NOMO-1 (cell line): ENCODE measurements at regions not wholly inside any gene's neighbourhood (a gene's known extent, or its start where the extent isn't known, plus 50 kb on each side); places are given as distances from the start of the nearest gene placed in this dataset.
"Not testable (repeated sequence)": the region's sequence is repeated elsewhere in the genome, so short reads cannot be mapped to it uniquely, and the experiment has no call there.

ENCODE experiments used
- DNase-seq, 2 experiments: peaks; one replicate each; lab custom pipeline; 2025; ENCODE audit not compliant: unreplicated experiment in 2 of 2; lab: John Stamatoyannopoulos, UW

GRCh38 chr9:6105738-6106137 lies 90.3 kb upstream of the RANBP6 start:
- no peak for DNase-seq

- DNase-seq = not testable (repeated sequence)
Observed at GRCh38 chr9:6104406-6104805, 89.0 kb upstream of the RANBP6 start.

GRCh38 chr9:6103911-6104310 lies 88.5 kb upstream of the RANBP6 start:
- DNase-seq = not testable (repeated sequence)

GRCh38 chr9:6102336-6102987 lies 87.0 kb upstream of the RANBP6 start:
- not testable (repeated sequence) for DNase-seq

GRCh38 chr9:6101725-6102124 lies 86.3 kb upstream of the RANBP6 start:
- not testable (repeated sequence) for DNase-seq

GRCh38 chr9:6099346-6099745 lies 83.9 kb upstream of the RANBP6 start:
- not testable (repeated sequence) for DNase-seq

- DNase-seq = no peak
Observed at GRCh38 chr9:6098431-6098830, 83.0 kb upstream of the RANBP6 start.

GRCh38 chr9:6096821-6097220 lies 81.4 kb upstream of the RANBP6 start:
- DNase-seq = no peak

GRCh38 chr9:6090277-6091210 lies 75.1 kb upstream of the RANBP6 start:
- DNase-seq = no peak

GRCh38 chr9:6089300-6089699 lies 73.9 kb upstream of the RANBP6 start:
- no peak for DNase-seq

GRCh38 chr9:6086006-6086655 lies 70.7 kb upstream of the RANBP6 start:
- DNase-seq = no peak

- DNase-seq = peak; percentile 56 to 68
Observed at GRCh38 chr9:6080154-6080716, 64.8 kb upstream of the RANBP6 start.

- DNase-seq = no peak
Observed at GRCh38 chr9:6079386-6079785, 64.0 kb upstream of the RANBP6 start.

- no peak for DNase-seq
Observed at GRCh38 chr9:6078382-6079105, 63.1 kb upstream of the RANBP6 start.

- no peak for DNase-seq
Observed at GRCh38 chr9:6076851-6077250, 61.4 kb upstream of the RANBP6 start.

GRCh38 chr9:6073731-6074130 lies 58.3 kb upstream of the RANBP6 start:
- no peak for DNase-seq

GRCh38 chr9:6072865-6073264 lies 57.4 kb upstream of the RANBP6 start:
- DNase-seq = no peak

- no peak for DNase-seq
Observed at GRCh38 chr9:6072453-6072852, 57.0 kb upstream of the RANBP6 start.

- peak; percentile 27 to 63 for DNase-seq
Observed at GRCh38 chr9:6068983-6069382, 53.6 kb upstream of the RANBP6 start.

- no peak for DNase-seq
Observed at GRCh38 chr9:6067426-6067825, 52.0 kb upstream of the RANBP6 start.
